ENCODE measurements at regions not wholly inside any gene's neighbourhood (a gene's known extent, or its start where the extent isn't known, plus 50 kb on each side); places are given as distances from the start of the nearest gene placed in this dataset.
A peak's percentile ranks its signal among the peaks of the same experiment; 100 is the strongest.

DNA sequence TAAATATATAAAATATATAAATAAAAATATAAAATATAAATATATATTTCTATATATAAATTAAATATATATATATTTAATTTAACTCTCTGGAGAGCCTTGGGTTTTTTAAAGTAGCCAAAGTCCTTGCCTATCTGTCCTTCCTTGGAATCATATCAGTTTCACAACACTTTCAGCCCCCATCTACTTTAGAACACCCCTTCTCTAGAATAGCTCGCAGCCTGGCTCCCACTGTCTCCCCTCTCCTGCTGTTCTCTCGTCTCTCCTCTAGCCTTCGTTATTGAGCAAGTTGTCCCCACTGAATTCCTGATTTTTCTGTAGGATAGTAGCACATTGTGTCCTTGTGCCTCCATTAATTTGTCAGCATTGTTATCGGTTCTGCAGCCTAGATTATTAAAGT, 677.0 kb downstream of the RNF144A start:
- DNase-seq (no peak), ATAC-seq (replicated peaks) (no peak)
- no peak overlapping the region for H3K4me3 Mint-ChIP-seq
- peaks cover 0 to 2% of the 10 kb centered on the region in 2 donors for H3K4me1 Mint-ChIP-seq (ENCODE audit: low read depth in 2 of 2)
- H3K27ac Mint-ChIP-seq = no peak overlapping the region
- no peaks in the 10 kb centered on the region for H3K36me3 Mint-ChIP-seq (ENCODE audit: insufficient read depth)
- no peaks in the 10 kb centered on the region for H3K27me3 Mint-ChIP-seq
- H3K9me3 Mint-ChIP-seq = no peaks in the 10 kb centered on the region

DNA sequence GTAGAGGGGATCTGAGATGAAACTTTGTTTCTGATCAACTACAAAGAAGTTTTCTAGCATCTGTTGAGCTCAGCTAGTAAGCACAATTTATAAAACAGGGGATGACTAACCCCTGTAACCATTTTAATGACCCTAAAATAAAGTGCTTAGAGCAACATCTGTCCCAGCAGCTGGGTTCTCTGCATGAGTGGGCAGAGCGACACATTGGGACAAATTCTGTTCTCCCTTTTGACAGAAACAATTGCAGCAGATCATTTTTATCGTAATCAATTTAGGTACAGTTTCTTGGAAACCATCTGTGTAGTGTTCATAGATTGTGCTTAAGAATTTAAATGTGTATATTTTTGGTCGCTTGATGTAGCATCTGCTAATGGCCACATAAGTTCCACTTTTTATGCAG, 678.0 kb downstream of the RNF144A start:
- H3K36me3 Mint-ChIP-seq (ENCODE audit: insufficient read depth) = no peaks in the 10 kb centered on the region
- H3K9me3 Mint-ChIP-seq = no peaks in the 10 kb centered on the region
- H3K27ac Mint-ChIP-seq = no peak overlapping the region
- ATAC-seq (replicated peaks) (no peak), DNase-seq (no peak)
- H3K4me1 Mint-ChIP-seq (ENCODE audit: low read depth in 2 of 2) = peaks cover 0 to 2% of the 10 kb centered on the region in 2 donors
- no peaks in the 10 kb centered on the region for H3K27me3 Mint-ChIP-seq
- no peak overlapping the region for H3K4me3 Mint-ChIP-seq

DNA sequence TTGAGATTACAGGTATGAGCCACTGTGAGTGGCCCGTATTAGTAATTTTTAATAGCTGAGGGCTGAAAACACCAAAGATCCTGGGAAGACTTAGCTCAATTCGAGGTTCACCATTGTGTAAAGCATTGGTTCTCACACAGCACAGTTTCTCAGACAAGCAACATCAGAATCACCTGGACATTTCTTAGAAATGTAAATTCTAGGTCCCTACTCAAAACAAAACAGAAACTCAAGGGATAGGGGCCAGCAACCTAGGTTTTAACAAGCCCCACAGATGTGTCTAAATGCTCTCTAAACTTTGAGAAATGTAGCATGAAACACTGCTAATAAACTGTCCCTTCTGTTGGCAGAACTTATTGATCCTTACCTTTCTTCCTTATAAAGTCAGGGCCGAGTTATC, 681.2 kb downstream of the RNF144A start:
- Mint-ChIP-seq H3K4me1 (ENCODE audit: low read depth in 2 of 2) (no peaks in the 10 kb centered on the region), H3K9me3 (no peaks in the 10 kb centered on the region), H3K4me3 (no peak overlapping the region), H3K27ac (no peak overlapping the region), H3K27me3 (no peaks in the 10 kb centered on the region), H3K36me3 (ENCODE audit: insufficient read depth) (no peaks in the 10 kb centered on the region)
- ATAC-seq (replicated peaks) (no peak), DNase-seq (no peak)

DNA sequence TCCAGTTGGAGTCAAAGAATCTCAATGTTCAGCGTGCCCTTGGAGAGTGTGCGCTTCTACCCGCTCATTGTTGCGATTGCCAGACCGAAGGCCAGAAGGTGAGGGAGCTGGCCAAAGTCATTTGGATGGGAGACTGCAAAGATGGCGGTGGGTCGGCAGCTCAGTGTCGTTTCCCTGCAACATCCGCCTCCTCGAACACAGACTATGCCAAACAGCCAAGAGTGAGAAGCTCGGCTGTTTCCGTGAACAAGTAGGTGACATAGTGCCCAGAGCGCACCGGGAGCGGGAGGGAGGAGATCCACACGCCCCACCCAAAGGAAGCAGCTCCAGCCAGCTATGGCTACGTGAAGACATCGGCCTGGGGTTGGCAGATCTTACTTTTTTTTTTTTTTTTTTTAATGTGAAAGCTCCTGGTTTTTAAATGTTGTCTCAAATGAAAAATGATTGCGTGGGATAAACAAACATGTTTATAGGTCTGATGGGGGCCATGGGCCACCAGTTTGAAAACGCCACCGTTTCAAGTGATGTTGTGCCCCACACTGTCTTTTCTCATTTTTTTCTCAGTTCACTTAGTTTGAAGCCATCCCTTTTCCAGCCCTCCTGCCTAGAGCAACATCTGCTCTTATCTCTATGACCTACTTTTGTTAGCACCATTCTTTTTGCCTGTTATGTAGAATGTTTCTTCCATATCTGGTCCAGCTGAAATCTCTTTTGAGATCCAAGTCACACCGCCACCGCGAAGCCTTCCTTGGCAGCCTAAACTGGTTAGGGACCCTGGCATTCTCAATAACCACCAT, 682.4 kb downstream of the RNF144A start:
- no peaks in the 10 kb centered on the region for H3K9me3 Mint-ChIP-seq
- H3K36me3 Mint-ChIP-seq (ENCODE audit: insufficient read depth) = no peaks in the 10 kb centered on the region
- H3K4me1 Mint-ChIP-seq (ENCODE audit: low read depth in 2 of 2) = no peaks in the 10 kb centered on the region
- H3K27ac Mint-ChIP-seq = no peak overlapping the region
- no peaks in the 10 kb centered on the region for H3K27me3 Mint-ChIP-seq
- no peak overlapping the region for H3K4me3 Mint-ChIP-seq
- no peak for ATAC-seq (replicated peaks)
- no peak for DNase-seq

DNA sequence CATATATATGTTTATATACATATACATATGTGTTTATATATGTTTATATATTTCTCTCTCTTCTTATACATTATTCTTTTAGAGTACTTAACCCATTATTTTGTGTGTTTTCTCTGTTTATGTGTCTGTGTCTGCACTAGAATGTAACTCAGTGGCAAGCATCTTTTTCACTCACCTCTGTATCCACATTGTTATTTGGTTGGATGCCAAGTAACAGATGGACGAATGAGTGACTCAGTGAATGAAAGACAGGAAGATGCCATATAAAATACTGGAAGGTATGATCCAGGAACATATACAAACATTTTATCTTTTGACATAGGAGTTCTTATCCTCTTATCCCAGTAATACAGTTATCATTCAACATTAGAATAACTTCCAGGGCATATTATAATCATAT, 684.8 kb downstream of the RNF144A start:
- Mint-ChIP-seq H3K27ac (no peak overlapping the region), H3K4me3 (no peak overlapping the region), H3K36me3 (ENCODE audit: insufficient read depth) (no peaks in the 10 kb centered on the region), H3K4me1 (ENCODE audit: low read depth in 2 of 2) (no peaks in the 10 kb centered on the region), H3K27me3 (no peaks in the 10 kb centered on the region), H3K9me3 (no peaks in the 10 kb centered on the region)
- ATAC-seq (replicated peaks) (no peak), DNase-seq (no peak)

DNA sequence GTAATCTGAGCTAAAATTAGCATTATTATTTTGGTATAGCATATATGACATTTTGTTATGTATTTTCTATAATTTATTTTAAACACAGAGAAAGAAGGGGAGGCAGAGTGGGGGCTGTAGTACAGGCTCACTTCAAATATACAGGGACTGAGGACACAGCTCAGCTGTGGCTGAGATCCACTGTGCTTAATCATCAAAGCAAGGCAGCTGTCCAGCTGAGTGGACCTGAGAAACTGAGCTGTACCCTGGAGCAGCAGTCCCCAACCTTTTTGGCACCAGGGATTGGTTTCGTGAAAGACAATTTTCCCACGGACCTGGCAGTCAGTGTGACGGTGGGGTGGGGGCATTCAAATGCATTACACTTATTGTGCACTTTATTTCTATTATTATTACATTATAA, 687.2 kb downstream of the RNF144A start:
- DNase-seq (no peak), ATAC-seq (replicated peaks) (no peak)
- H3K4me1 Mint-ChIP-seq (ENCODE audit: low read depth in 2 of 2) = no peaks in the 10 kb centered on the region
- no peaks in the 10 kb centered on the region for H3K9me3 Mint-ChIP-seq
- H3K27ac Mint-ChIP-seq = no peak overlapping the region
- no peaks in the 10 kb centered on the region for H3K27me3 Mint-ChIP-seq
- H3K4me3 Mint-ChIP-seq = no peak overlapping the region
- no peaks in the 10 kb centered on the region for H3K36me3 Mint-ChIP-seq (ENCODE audit: insufficient read depth)

DNA sequence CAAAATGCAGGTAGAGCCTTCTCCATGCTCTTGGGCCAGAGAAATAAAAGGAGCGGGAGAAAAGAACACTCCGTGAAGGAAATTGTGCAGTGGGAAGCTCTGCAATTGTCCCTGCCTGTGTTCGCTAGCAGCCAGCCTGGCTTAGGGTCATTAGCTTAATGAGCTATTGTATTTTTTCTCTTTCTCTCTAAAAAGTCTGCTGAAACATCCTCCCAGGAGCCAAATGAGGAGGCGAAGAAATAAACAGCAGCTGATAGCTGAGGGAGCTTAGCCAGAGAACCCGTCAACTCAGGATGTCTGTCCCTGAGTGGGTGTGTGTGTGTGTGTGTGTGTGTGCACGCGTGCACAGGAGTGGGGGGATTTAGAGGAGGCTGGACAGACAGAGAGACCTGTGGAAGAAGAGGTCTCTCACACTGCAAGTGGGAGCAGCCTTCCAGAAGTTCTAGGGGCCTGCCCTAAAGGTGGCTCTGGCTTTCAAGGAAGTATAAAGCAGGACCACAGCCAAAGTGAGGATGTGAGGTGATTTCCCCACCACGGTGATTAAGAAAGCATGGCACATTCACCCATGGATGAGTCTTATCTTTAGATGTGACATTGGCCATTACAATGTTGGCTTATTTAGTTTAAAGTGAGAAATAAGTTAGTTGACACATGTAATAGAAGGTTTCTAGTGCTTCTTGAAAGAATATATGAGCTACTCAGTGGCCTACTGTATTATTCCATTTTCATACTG, 690.4 kb downstream of the RNF144A start:
- Mint-ChIP-seq H3K27ac (no peak overlapping the region), H3K4me3 (no peak overlapping the region), H3K4me1 (ENCODE audit: low read depth in 2 of 2) (peaks cover 3 to 5% of the 10 kb centered on the region in 2 donors), H3K9me3 (no peaks in the 10 kb centered on the region), H3K36me3 (ENCODE audit: insufficient read depth) (no peaks in the 10 kb centered on the region), H3K27me3 (no peaks in the 10 kb centered on the region)
- DNase-seq (no peak), ATAC-seq (replicated peaks) (no peak)

DNA sequence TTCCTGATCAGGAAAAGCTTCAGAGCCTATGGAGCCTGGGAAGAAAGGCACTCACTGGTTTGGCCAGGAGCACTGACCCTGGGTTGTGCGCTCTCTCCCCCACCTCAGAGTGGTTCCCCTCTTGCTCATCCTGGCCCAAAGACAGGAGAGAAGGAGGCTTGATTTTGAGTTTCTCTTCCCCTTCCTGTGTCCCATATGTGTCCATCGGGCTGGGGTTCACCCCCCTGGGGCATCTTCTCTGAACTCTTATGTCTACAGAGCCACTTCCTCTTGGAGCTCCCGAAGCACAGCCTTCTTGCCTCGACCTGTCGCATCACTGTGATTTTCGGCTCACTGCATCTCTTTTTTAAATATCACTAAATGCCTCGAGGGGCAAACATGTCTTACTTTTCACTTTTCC, 692.3 kb downstream of the RNF144A start:
- DNase-seq (no peak), ATAC-seq (replicated peaks) (no peak)
- Mint-ChIP-seq H3K4me3 (no peak overlapping the region), H3K27ac (peak overlapping the region in 1 of 2 donors; percentile 49), H3K36me3 (ENCODE audit: insufficient read depth) (no peaks in the 10 kb centered on the region), H3K27me3 (no peaks in the 10 kb centered on the region), H3K4me1 (ENCODE audit: low read depth in 2 of 2) (peaks cover 3 to 5% of the 10 kb centered on the region in 2 donors), H3K9me3 (no peaks in the 10 kb centered on the region)

DNA sequence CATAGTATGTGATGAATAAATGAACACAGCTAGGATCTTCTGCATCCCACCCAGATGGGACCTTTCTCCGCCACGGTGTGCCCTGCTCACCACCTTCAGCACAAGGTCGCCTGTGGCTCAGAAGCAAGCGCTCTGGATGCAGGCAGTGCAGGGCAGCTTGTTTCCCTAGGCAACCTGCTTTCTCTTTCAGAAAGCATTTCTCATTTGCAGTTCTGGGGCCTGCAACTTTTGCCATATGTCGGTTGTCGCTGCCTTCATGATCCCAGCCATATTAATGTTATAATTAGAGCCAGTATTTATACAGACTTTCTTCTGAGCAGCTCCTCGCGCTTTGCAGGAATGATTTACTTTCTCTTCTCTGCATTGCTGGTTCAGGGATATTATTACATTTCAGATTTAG, 692.8 kb downstream of the RNF144A start:
- DNase-seq (no peak), ATAC-seq (replicated peaks) (no peak)
- no peaks in the 10 kb centered on the region for H3K27me3 Mint-ChIP-seq

DNA sequence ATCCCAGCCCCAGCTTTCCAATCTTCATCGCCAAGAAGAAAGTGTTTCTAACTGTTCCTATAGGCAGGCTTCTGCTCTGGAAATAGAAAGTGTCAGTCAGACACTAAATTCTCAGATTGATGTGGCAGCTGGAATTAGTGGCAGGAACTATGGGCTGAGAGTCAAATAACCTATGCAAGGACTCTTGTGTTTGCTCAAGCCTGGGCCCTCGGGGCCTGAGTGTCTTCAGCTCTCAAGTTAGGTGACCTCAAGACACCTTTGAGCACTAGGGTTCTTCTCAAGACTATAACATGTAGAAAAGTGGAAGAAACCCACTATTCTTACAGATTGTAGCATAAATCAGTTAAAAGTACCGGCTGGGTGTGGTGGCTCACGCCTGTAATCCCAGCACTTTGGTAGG, 694.5 kb downstream of the RNF144A start:
- no peaks in the 10 kb centered on the region for H3K9me3 Mint-ChIP-seq
- peaks cover 3 to 5% of the 10 kb centered on the region in 2 donors for H3K4me1 Mint-ChIP-seq (ENCODE audit: low read depth in 2 of 2)
- no peaks in the 10 kb centered on the region for H3K27me3 Mint-ChIP-seq
- no peak for DNase-seq
- H3K4me3 Mint-ChIP-seq = no peak overlapping the region
- no peaks in the 10 kb centered on the region for H3K36me3 Mint-ChIP-seq (ENCODE audit: insufficient read depth)
- H3K27ac Mint-ChIP-seq = peak overlapping the region in 1 of 2 donors; percentile 49
- no peak for ATAC-seq (replicated peaks)

More for the DNA sequence above, 692.8 kb downstream of the RNF144A start:
- H3K36me3 Mint-ChIP-seq (ENCODE audit: insufficient read depth) = no peaks in the 10 kb centered on the region
- H3K9me3 Mint-ChIP-seq = no peaks in the 10 kb centered on the region
- no peak overlapping the region for H3K4me3 Mint-ChIP-seq
- H3K4me1 Mint-ChIP-seq (ENCODE audit: low read depth in 2 of 2) = peaks cover 3 to 5% of the 10 kb centered on the region in 2 donors
- peak overlapping the region in 1 of 2 donors; percentile 49 for H3K27ac Mint-ChIP-seq

DNA sequence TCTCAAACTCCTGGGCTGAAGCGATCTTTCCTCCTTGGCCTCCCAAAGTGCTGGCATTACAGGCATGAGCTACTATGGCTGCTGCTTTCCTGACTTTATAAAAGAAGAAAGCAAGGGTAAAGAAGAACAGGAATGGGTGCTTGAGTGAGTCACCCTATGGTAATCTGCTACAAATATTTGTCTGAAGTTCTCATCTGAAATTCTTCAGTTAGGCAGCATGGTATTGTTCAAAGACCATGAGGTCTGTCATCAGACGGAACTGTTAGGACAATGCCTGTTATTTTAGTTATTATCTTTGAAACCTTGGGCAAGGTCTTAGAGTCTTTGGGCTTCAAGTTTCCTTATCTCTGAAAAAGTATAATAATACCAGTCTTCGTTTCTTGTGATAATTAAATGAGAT, 695.8 kb downstream of the RNF144A start:
- no peaks in the 10 kb centered on the region for H3K27me3 Mint-ChIP-seq
- H3K36me3 Mint-ChIP-seq (ENCODE audit: insufficient read depth) = no peaks in the 10 kb centered on the region
- H3K9me3 Mint-ChIP-seq = no peaks in the 10 kb centered on the region
- DNase-seq (no peak), ATAC-seq (replicated peaks) (no peak)
- H3K27ac Mint-ChIP-seq = no peak overlapping the region
- no peak overlapping the region for H3K4me3 Mint-ChIP-seq
- peaks cover 3 to 5% of the 10 kb centered on the region in 2 donors for H3K4me1 Mint-ChIP-seq (ENCODE audit: low read depth in 2 of 2)

DNA sequence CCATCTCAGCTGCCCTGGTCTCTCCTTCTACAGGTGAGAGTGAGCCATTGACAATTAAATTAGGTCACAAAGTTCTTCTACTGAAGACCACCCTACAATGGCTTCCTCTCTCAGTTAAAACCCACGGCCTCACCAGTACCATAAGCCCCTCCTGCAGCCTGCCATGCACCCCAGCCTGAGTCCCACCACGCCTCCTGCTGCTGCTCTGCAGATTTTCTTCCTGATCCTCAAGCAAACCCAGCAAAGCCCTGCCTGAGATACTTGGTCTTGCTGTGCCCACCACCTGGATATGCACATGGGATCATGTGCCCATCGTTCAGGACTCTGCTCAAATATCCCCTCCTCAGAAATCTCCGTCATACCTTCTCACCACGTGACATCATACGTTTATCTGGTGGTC, 696.6 kb downstream of the RNF144A start:
- H3K36me3 Mint-ChIP-seq (ENCODE audit: insufficient read depth) = no peaks in the 10 kb centered on the region
- H3K4me3 Mint-ChIP-seq = no peak overlapping the region
- no peak overlapping the region for H3K27ac Mint-ChIP-seq
- H3K4me1 Mint-ChIP-seq (ENCODE audit: low read depth in 2 of 2) = peaks cover 3 to 5% of the 10 kb centered on the region in 2 donors
- ATAC-seq (replicated peaks) (no peak), DNase-seq (no peak)
- no peaks in the 10 kb centered on the region for H3K27me3 Mint-ChIP-seq
- H3K9me3 Mint-ChIP-seq = no peaks in the 10 kb centered on the region

DNA sequence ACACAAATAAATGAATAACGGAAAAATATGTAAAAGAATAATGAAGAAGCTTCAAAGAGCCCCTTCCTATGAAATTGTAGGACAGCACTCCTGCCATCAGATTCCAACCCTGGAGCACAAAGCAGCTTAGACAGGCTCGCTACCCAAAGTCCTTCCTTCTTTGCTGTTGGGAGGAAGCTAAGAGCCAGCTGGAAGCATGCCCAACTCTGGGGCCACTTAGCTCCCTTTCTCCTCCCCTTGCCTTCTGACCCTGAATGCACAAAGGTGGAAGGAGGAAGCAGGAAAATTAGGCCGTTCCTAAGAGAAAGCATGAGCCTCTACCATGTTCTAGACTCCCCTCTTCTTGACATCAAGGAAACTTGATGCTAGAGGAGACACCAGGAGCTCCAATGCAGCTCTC, 700.8 kb downstream of the RNF144A start:
- DNase-seq = no peak
- no peaks in the 10 kb centered on the region for H3K4me1 Mint-ChIP-seq (ENCODE audit: low read depth in 2 of 2)
- ATAC-seq (replicated peaks) = no peak
- no peaks in the 10 kb centered on the region for H3K36me3 Mint-ChIP-seq (ENCODE audit: insufficient read depth)
- peaks cover 0 to 2% of the 10 kb centered on the region in 2 donors for H3K9me3 Mint-ChIP-seq
- H3K4me3 Mint-ChIP-seq = no peak overlapping the region
- no peaks in the 10 kb centered on the region for H3K27me3 Mint-ChIP-seq
- no peak overlapping the region for H3K27ac Mint-ChIP-seq
